ENCODE measurements at regions not wholly inside any gene's neighbourhood (a gene's known extent, or its start where the extent isn't known, plus 50 kb on each side); places are given as distances from the start of the nearest gene placed in this dataset.

- Histone ChIP-seq H3K9me3 (no peaks in the 10 kb centered on the region), H3K36me3 (no peaks in the 10 kb centered on the region), H3K27me3 (no peaks in the 10 kb centered on the region), H3K4me3 (no peak overlapping the region), H3K27ac (no peak overlapping the region), H3K4me1 (no peaks in the 10 kb centered on the region)
- WGBS, 2 donors = 47 to 76% methylated on average over 3 of the region's 3 CpGs
- DNase-seq (ENCODE audit: low spot score in 2 of 2) = no peak
- no peak for TF ChIP-seq CTCF (IDR thresholded peaks at IDR 0.05)
- no peak for TF ChIP-seq POLR2A (IDR thresholded peaks at IDR 0.05)
- no peak for TF ChIP-seq EP300 (IDR thresholded peaks at IDR 0.05)
These were observed 64.9 kb upstream of the SALL4 start for GRCh38 chr20:51867251-51867650.

DNA sequence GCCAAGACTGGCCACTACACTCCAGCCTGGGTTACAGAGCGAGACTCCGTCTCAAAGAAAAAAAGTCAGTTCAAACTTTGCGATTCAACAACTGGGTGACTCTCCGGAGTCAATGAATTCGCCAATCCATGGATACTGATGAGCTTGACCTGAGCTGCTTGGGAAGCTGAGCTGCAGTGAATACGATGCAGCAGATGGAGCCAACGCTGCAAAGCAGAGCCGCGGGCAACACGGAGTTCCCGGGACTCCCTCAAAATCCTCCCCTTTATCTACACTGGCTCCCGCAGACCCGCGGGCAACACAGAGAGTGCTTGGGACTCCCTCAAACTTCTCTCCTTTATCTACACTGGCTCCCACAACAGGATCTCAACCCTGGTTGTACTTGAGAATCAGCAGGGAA is 62.6 kb upstream of the SALL4 start:
- 89 to 95% methylated on average over 14 of the region's 14 CpGs for WGBS, 2 donors
- H3K27me3 ChIP-seq = no peaks in the 10 kb centered on the region
- DNase-seq (ENCODE audit: low spot score in 2 of 2) = no peak
- no peak overlapping the region for H3K27ac ChIP-seq
- H3K4me1 ChIP-seq = no peaks in the 10 kb centered on the region
- no peak for TF ChIP-seq EP300 (IDR thresholded peaks at IDR 0.05)
- no peak for TF ChIP-seq POLR2A (IDR thresholded peaks at IDR 0.05)
- no peak for TF ChIP-seq CTCF (IDR thresholded peaks at IDR 0.05)
- no peaks in the 10 kb centered on the region for H3K9me3 ChIP-seq
- H3K36me3 ChIP-seq = no peaks in the 10 kb centered on the region
- H3K4me3 ChIP-seq = no peak overlapping the region

DNA sequence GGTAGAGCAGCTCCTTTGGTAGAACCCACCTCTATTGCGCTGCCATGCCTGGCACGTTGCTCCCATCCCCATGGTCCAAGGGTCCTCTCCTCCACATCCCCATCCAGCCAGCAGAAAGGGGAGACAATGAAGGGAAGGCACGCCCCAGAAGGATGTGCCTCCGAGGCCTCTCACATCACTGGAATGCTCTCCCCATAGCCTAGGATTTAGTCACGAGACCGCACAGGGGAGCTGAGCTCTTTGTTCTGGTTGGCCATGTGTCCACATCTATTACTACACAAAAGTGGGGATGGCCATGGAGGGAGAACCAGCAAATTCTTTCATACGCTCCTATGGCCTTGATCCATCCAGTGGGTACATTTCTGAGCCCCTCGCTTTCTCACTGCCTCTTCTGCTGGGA is 60.5 kb upstream of the SALL4 start:
- H3K9me3 ChIP-seq = no peaks in the 10 kb centered on the region
- no peak overlapping the region for H3K4me3 ChIP-seq
- 89 to 90% methylated on average over 8 of the region's 8 CpGs for WGBS, 2 donors
- H3K27ac ChIP-seq = no peak overlapping the region
- no peak for DNase-seq (ENCODE audit: low spot score in 2 of 2)
- H3K4me1 ChIP-seq = no peaks in the 10 kb centered on the region
- no peaks in the 10 kb centered on the region for H3K36me3 ChIP-seq
- TF ChIP-seq EP300 (IDR thresholded peaks at IDR 0.05) (no peak), POLR2A (IDR thresholded peaks at IDR 0.05) (no peak), CTCF (IDR thresholded peaks at IDR 0.05) (no peak)
- no peaks in the 10 kb centered on the region for H3K27me3 ChIP-seq

DNA sequence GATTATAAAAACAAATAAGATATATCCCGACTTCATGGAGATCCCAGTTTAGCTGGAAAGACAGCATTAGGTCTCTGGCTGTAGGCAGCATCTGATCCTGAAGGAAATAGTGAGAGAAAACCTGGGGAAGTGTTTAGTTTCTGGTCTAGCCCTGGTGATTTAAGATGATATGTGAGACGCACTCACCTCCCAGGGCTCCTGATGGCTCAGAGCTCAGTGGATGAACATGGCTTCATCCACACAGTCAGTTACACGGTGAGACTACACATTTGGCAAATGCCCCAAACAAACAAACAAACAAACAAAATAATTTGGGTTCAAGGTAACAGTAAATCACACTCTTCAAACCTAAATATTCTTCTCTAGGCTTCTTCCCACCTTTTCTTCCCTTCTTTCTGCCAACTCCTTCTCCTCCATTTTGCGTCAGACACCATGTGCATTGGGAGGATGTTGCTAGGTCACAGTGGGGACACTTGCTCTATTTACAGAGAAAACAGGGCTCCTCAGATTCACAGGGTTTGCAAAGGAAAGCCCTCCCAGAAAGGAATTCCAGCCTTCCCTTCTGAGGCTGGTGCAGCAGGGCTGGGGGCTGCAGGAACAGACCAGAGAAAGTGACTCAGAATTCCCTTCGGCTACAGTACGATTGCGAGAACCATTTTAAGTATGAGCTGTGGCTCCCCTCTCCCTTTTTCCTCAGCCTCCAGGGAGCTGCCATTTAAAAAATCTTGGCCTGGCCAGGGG is 59.6 kb upstream of the SALL4 start:
- H3K9me3 ChIP-seq = no peaks in the 10 kb centered on the region
- no peak for TF ChIP-seq POLR2A (IDR thresholded peaks at IDR 0.05)
- TF ChIP-seq CTCF (IDR thresholded peaks at IDR 0.05) = no peak
- TF ChIP-seq EP300 (IDR thresholded peaks at IDR 0.05) = no peak
- no peaks in the 10 kb centered on the region for H3K4me1 ChIP-seq
- 49 to 52% methylated on average over 7 of the region's 7 CpGs for WGBS, 2 donors
- H3K27me3 ChIP-seq = no peaks in the 10 kb centered on the region
- no peak overlapping the region for H3K27ac ChIP-seq
- no peaks in the 10 kb centered on the region for H3K36me3 ChIP-seq
- DNase-seq (ENCODE audit: low spot score in 2 of 2) = no peak
- H3K4me3 ChIP-seq = no peak overlapping the region

- no peak for DNase-seq (ENCODE audit: low spot score in 2 of 2)
- WGBS, 2 donors = 57 to 67% methylated on average over 5 of the region's 5 CpGs
- no peak for TF ChIP-seq POLR2A (IDR thresholded peaks at IDR 0.05)
- TF ChIP-seq EP300 (IDR thresholded peaks at IDR 0.05) = no peak
- no peak for TF ChIP-seq CTCF (IDR thresholded peaks at IDR 0.05)
- Histone ChIP-seq H3K4me3 (no peak overlapping the region), H3K4me1 (no peaks in the 10 kb centered on the region), H3K27ac (no peak overlapping the region), H3K27me3 (no peaks in the 10 kb centered on the region), H3K36me3 (no peaks in the 10 kb centered on the region), H3K9me3 (no peaks in the 10 kb centered on the region)
These were observed 58.0 kb upstream of the SALL4 start for GRCh38 chr20:51860111-51860882.

Measured in tibial nerve (tissue), 4 donors.